K562 (cell line): ENCODE measurements at regions not wholly inside any gene's neighbourhood (a gene's known extent, or its start where the extent isn't known, plus 50 kb on each side); places are given as distances from the start of the nearest gene placed in this dataset.

Source experiments
- ATAC-seq: fragments of 200-7000 bp; cut with Tn5 transposase; 3 replicates; pipeline ENCODE4 v1.9.1; 2020; ENCODE audit warnings: moderate library complexity
- BruUV-seq: library from RNA; stranded (reverse); fragments of 400-500 nt; replicated peaks from 2 replicates; lab custom pipeline; 2021; lab: Mats Ljungman, UMichigan
- CTCF ChIA-PET: fragments of 300-600 bp; formaldehyde crosslinking; extraction: SDS; loops from one replicate; lab custom pipeline; 2021; ENCODE audit warnings: low intra/inter-chr PET ratio; lab: Yijun Ruan, JAX
- POLR2A ChIA-PET: fragments of 300-600, 350-650 bp; sonication (Branson Sonifier 250); formaldehyde crosslinking; extraction: SDS; loops from one replicate; lab custom pipeline; 2021; ENCODE audit warnings: antibody characterized with exemption, inconsistent platforms; lab: Yijun Ruan, JAX
- DNase-seq, 4 experiments: peaks; one replicate each; pipeline versions ENCODE4 v3.0.0 to v3.0.0-alpha.2; 2011 to 2018; ENCODE audit warnings: low spot score in 3 of 4, mixed read lengths in 3 of 4; ENCODE audit errors: extremely low read depth in 1 of 4
- FAIRE-seq: peaks from 2 replicates; lab custom pipeline; 2011; peaks lifted over from hg19 to GRCh38; lab: Jason Lieb, UNC
- H2AFZ ChIP-seq: 2 replicates; pipeline ENCODE4 v1.6.0; 2011; ENCODE audit warnings: low read depth, low read length, control low read depth, inconsistent platforms
- H3K27ac ChIP-seq: fragments of 200-600 bp; 3 replicates; pipeline ENCODE4 v1.8.0; 2011; ENCODE audit warnings: low read depth, mild to moderate bottlenecking, control low read depth, inconsistent platforms, low read length, moderate library complexity, mixed read lengths; ENCODE audit errors: extremely low read depth
- H3K27me3 ChIP-seq, 2 experiments: fragments of 300-600 bp in 1 of 2; 2 replicates in 1 of 2; 3 replicates in 1 of 2; pipeline versions ENCODE4 v1.6.0 to v1.8.0; 2011; ENCODE audit warnings: inconsistent platforms in 2 of 2, low read length in 2 of 2, mild to moderate bottlenecking in 1 of 2, mixed read lengths in 1 of 2, moderate library complexity in 1 of 2; ENCODE audit not compliant: control insufficient read depth in 2 of 2, insufficient read depth in 2 of 2
- H3K36me3 ChIP-seq: fragments of 300-600 bp; 3 replicates; pipeline ENCODE4 v1.8.0; 2011; ENCODE audit warnings: mild to moderate bottlenecking, low read length, inconsistent platforms; ENCODE audit not compliant: control insufficient read depth, insufficient read depth
- H3K4me1 ChIP-seq, 2 experiments: fragments of 200-600 bp in 1 of 2; replicated peaks in 1 of 2; 2 replicates in 1 of 2; 3 replicates in 1 of 2; pipeline versions ENCODE4 v1.5.1 to v1.8.0; 2011; ENCODE audit warnings: inconsistent platforms in 2 of 2, low read length in 2 of 2, mild to moderate bottlenecking in 1 of 2, mixed read lengths in 1 of 2, moderate library complexity in 1 of 2; ENCODE audit not compliant: control insufficient read depth in 2 of 2, insufficient read depth in 2 of 2
- H3K4me2 ChIP-seq: 2 replicates; pipeline ENCODE4 v1.6.1; 2011; ENCODE audit warnings: low read length, control low read depth, inconsistent platforms, mixed read lengths; ENCODE audit not compliant: insufficient read depth
- H3K4me3 ChIP-seq: fragments of 200-600 bp; sonication (generic), shearing (Covaris generic); 2 replicates; pipeline ENCODE4 v1.5.1; 2016; ENCODE audit warnings: control low read depth, inconsistent platforms
- H3K79me2 ChIP-seq: fragments of 200-600 bp; 3 replicates; pipeline ENCODE4 v1.8.0; 2011; ENCODE audit warnings: low read length, inconsistent platforms; ENCODE audit not compliant: control insufficient read depth, insufficient read depth
- H3K9ac ChIP-seq, 2 experiments: 2 replicates each; pipeline versions ENCODE4 v1.6.0 to v1.6.1; 2011; ENCODE audit warnings: low read depth in 2 of 2, low read length in 2 of 2, control low read depth in 1 of 2, inconsistent platforms in 1 of 2, mild to moderate bottlenecking in 1 of 2, mixed read lengths in 1 of 2; ENCODE audit not compliant: insufficient read depth in 1 of 2
- H3K9me1 ChIP-seq: one replicate; pipeline ENCODE4 v1.6.0; 2011; ENCODE audit warnings: inconsistent platforms, mild to moderate bottlenecking, low read length, moderate library complexity; ENCODE audit not compliant: control insufficient read depth, insufficient read depth
- H3K9me3 ChIP-seq: replicated peaks from 2 replicates; pipeline ENCODE4 v1.5.1; 2011; ENCODE audit warnings: low read depth, low read length, inconsistent platforms; ENCODE audit not compliant: control insufficient read depth, insufficient read depth
- H4K20me1 ChIP-seq: replicated peaks from 2 replicates; pipeline ENCODE4 v1.6.1; 2011; ENCODE audit warnings: low read length, inconsistent platforms, mixed read lengths; ENCODE audit not compliant: control insufficient read depth, insufficient read depth
- GATAD2B ChIP-seq: fragments of 450-650 bp; IDR thresholded peaks from 2 replicates; pipeline ENCODE4 v1.6.1; 2017; ENCODE audit warnings: mild to moderate bottlenecking, borderline replicate concordance
- NFE2 ChIP-seq: IDR thresholded peaks from 2 replicates; pipeline ENCODE4 v1.6.1; 2014; ENCODE audit warnings: antibody characterized with exemption, low read depth
- NFIC ChIP-seq: fragments of 450-650 bp; IDR thresholded peaks from 2 replicates; pipeline ENCODE4 v1.6.1; 2017; ENCODE audit warnings: mild to moderate bottlenecking, inconsistent platforms
- TAF9B ChIP-seq: fragments of 450-650 bp; IDR thresholded peaks from 2 replicates; pipeline ENCODE4 v1.6.1; 2018; ENCODE audit warnings: mild to moderate bottlenecking; ENCODE audit not compliant: partially characterized antibody
- TSHZ1 ChIP-seq: fragments of 250-450 bp; sonication (Bioruptor Pico); IDR thresholded peaks from 2 replicates; pipeline ENCODE4 v1.4.0; 2020; ENCODE audit warnings: mild to moderate bottlenecking, moderate library complexity
- ZNF133 ChIP-seq: fragments of 250-450 bp; sonication (Bioruptor Pico); IDR thresholded peaks from 2 replicates; pipeline ENCODE4 v1.4.0; 2020; ENCODE audit warnings: mild to moderate bottlenecking
- ZNF830 ChIP-seq: fragments of 250-450 bp; sonication (Bioruptor Pico); IDR thresholded peaks from 2 replicates; pipeline ENCODE4 v1.5.0; 2021; ENCODE audit warnings: mild to moderate bottlenecking
- WGBS: fragments of 100-300 bp; shearing (Covaris generic); methylation state at CpG from one replicate; pipeline ENCODE4 v1.1.6; 2016; ENCODE audit warnings: low coverage, mixed read lengths; ENCODE audit not compliant: insufficient coverage; ENCODE audit errors: missing lambda C conversion rate; 5-methylcytosine and 5-hydroxymethylcytosine counted together
- in situ Hi-C: fragments of 300-500 bp; cut with MboI; formaldehyde crosslinking; loops from 4 replicates; pipeline ENCODE4 v1.15.0; 2018; ENCODE audit warnings: inconsistent platforms, mixed read lengths
- intact Hi-C: fragments of 100-400 bp; cut with micrococcal nuclease; formaldehyde crosslinking; loops from 2 replicates; pipeline ENCODE4 v1.14.2; 2022

- intact Hi-C loops (no loop called here), in situ Hi-C loops (no loop called here)
- no peaks in the 10 kb centered on the region for H4K20me1 ChIP-seq
- no peaks in the 10 kb centered on the region for H3K9me1 ChIP-seq
- WGBS = 2% methylated on average over 4 of the region's 4 CpGs
- ChIA-PET CTCF (no interaction called here), POLR2A (no interaction called here)
- H2AFZ ChIP-seq = no peak overlapping the region
- H3K36me3 ChIP-seq = no peaks in the 10 kb centered on the region
- H3K4me1 ChIP-seq = no peaks in the 10 kb centered on the region
- TF ChIP-seq NFIC (no peak), NFE2 (no peak), TSHZ1 (CRISPR knock-in tag) (no peak), ZNF830 (CRISPR knock-in tag) (no peak), GATAD2B (no peak), ZNF133 (no peak), TAF9B (no peak)
- BruUV-seq = no TSS peak
- no peak overlapping the region for H3K27ac ChIP-seq
- no peaks in the 10 kb centered on the region for H3K79me2 ChIP-seq
- no peaks in the 10 kb centered on the region for H3K27me3 ChIP-seq
- FAIRE-seq (no peak), ATAC-seq (no peak), DNase-seq (no peak)
- no peak overlapping the region for H3K4me3 ChIP-seq
- no peak overlapping the region for H3K9ac ChIP-seq
- no peak overlapping the region for H3K4me2 ChIP-seq
- H3K9me3 ChIP-seq = no peaks in the 10 kb centered on the region
Measured at GRCh38 chr10:20396205-20396604, 500.9 kb downstream of the NEBL start.
